NCI-H2227 (cell line): ENCODE measurements at regions not wholly inside any gene's neighbourhood (a gene's known extent, or its start where the extent isn't known, plus 50 kb on each side); places are given as distances from the start of the nearest gene placed in this dataset.
"Not testable (repeated sequence)": the region's sequence is repeated elsewhere in the genome, so short reads cannot be mapped to it uniquely, and the experiment has no call there.

Source experiments
- DNase-seq: peaks from one replicate; lab custom pipeline; 2025; ENCODE audit not compliant: unreplicated experiment; lab: John Stamatoyannopoulos, UW

DNA sequence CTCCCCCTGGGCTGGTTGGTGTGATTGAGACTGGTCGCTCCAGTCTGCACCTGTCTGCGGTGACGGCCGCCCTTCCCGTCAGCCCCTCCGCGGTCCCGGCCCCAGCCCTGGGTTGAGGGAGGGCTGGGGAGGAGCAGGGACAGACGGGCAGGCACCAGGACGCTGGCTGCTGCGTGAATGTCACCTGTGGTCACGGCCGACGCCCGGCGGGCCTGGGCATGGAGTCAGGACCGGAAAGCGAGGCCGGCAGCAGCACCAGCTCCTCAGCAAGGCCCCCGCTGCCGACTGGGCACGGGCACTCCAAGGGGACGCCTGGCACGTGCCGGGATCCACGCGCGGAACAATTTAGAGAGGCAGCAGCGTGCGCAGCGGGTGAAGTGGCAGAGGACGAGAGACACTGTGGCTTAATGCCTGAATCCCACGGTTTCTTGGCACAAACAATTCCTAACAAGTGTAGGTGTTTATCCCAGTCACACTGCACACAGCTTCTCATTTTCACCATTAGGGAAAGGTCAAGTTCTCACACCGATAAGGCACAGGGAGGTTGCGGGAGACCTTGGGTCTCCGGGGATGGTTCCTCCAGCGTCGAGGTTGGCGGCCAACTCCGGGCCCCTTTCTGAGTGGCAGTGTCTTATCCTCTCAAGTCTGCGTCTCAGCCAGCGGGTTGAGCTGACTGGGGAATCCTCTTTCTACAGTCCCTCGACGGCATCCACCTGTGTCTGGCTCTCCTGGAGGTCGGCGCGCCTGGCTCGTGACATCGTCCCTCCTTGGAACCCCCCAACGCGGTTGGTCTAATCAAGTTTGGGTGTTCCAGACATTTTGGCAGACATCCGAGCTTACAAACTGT, 66.4 kb upstream of the ADGRA1 start:
- no peak for DNase-seq

DNA sequence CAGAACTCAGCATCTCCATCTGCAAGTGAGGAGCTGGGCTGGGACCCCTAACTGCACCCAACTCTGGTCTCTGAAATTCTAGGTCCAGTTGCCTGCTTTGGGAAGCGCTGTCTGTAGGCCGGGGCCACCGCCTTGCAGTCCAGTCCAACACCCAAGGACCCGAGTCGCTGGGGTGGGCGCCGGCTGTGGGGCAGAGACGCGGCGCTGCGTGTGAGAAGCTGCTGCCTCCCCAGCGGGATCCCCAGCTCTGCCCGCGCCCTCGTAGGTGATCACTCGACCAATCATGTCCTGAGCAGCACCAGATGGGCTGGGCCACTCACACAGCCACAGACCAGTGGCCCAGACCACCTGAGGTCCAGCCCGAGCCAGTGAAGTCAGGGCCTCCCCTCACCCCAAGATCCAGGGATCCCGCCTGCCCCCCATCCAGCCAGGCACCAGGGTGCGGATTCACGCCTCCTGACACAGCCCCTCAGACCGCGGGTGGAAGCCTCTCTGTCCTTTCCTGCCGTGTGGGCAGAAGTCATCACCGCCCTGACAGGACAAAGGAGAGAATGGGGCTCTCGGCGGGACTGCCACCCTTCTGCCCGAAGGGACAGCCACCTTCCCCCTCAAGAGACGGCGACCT, 67.4 kb upstream of the ADGRA1 start:
- no peak for DNase-seq

DNA sequence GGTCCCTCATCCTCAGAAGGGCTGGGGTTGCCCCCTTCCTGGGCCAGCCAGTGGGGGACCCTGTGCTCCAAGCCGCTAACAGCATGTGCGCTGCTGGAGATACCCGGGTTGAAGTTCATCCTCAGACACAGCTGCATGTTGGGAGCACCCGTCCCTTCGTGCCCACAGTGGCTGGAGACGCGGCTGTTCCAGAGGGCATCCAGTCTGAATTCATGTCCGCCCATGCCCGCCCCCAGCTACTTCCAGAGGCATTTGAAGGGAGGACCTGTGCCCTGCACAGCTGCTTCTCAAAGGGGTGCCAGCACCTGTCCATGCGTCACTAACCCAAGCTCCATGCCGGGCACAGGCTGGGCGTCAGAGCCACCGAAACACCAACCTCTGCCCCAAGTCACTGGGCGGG, 68.1 kb upstream of the ADGRA1 start:
- no peak for DNase-seq

GRCh38 chr10:133019191-133019590, 68.5 kb upstream of the ADGRA1 start:
- DNase-seq: no peak

- no peak for DNase-seq
Measured at GRCh38 chr10:133018491-133018890, 69.2 kb upstream of the ADGRA1 start.

DNA sequence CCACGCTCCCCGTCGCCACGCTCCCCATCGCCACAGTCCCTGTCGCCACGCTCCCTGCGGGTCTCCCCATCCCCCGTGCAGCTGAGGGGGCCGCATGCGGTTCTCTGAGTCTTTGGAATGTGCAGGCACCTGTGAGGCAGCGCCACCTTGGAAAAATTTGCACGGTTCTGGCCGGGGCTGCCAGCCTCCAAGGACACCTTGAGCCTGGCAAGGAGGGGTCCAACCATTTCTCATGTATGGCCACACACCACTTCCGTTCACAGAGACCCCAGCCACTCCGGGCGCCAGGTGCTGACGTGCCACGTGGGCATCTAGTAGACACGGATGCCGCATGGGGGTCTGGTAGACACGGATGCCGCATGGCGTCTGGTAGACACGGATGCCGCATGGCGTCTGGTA, 70.5 kb upstream of the ADGRA1 start:
- no peak for DNase-seq

DNA sequence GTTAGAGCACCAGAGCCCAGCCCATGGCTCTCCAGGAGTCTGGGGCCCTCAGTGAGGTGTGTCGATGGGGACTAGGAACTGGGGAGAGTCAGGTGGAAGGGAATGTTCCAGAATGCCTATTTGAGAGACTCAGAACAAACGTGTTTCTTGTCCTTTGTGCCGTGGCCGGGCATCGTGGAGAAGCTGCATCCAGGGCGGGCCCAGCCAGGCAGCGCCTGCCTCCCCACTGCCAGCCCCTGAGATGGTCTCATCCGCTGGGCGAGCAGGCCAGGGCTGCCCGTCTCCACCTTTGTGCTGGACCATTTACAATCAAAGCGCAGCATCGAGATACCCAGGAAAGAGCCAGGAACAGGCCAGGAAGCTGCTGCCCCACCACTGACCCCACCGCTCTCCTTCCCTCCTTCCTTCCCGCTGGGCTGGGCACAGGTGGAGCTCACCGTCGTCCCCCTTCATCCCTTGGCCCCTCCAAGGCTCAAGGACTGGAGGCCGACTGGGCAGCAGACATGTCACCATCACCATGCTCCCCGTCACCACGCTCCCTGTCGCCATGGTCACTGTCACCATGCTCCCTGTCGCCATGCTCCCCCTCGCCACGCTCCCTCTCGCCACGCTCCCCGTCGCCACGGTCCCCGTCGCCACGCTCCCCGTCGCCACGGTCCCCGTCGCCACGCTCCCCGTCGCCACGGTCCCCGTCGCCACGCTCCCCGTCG, 71.1 kb upstream of the ADGRA1 start:
- DNase-seq: no peak

GRCh38 chr10:133015816-133016462, 71.8 kb upstream of the ADGRA1 start:
- DNase-seq: no peak

DNA sequence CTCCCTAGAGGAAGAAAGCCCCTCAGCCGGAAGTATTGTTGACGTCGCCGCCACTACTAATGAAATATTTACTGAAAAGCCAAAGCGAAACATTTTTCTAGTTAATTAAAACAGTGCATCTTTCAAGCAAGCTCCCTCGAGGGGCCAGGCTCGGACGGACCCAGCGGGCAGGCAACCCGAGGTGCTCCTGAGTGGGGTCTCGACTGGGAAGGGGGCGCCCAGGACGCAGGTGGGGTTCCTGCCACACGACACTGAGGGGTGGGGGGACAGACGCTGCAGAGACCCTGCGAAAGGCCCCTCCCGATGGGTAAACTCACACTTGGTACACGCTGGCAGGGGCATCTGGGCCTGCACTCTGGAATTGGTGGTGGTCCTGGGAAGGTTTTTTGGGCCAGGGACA, 72.4 kb upstream of the ADGRA1 start:
- DNase-seq: no peak

- DNase-seq: no peak
Measured at GRCh38 chr10:133014416-133015210, 72.2 kb upstream of the CFAP46 start.

DNA sequence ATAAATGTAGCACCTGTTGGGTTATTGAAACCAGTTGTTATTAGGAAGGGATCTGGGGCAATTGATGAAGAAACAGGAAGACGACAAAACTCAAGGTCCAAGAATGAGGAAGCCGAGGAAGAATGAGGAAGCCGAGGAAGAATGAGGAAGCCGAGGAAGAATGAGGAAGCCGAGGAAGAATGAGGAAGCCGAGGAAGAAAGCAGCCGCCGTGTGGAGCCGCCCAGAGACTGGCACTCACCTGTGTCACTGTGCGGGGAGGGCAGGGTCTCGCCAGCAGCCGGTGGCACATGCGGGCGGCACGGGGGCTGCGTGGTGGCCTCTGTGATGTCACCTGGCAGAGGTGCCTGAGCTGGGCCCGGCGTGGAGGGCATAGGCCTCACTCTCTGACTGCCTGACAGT, 71.1 kb upstream of the CFAP46 start:
- no peak for DNase-seq

DNA sequence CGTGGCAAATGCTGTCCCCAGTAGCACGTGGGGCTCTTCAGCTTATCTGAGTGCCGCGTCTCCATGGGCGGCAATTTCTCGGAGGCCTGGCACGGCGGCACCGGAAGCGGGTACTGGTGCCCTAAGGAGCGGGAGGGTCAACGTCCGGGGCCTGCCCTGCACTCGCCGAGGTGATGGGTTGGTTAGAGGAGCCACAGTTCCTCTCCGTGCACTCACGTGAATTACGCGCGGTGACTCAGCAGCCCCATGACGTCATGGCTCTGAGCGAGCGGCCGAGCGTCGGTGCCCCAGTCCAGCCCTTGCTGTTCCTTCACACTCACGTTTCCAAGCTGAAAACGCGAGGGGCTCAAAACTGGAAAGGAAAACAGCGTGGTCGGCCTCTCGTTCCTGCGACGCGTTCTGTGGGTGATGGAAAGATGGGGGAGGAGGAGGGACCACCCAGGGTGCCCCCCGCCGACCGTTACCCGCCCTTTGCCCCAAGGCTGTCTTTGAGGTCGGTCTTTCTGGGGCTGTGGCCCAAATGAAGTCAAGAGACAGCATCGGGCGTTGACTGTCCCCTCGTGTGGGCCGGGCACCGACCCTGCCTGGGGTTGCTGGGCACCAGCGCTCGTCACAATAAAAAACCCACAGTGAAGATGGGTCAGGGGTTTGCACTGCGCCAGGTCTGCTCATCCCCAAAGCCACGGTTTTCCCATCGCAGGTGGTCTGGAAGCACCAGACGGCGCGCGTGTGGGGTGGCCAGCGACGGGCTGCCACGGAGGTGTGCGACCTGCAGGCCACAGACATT, 70.4 kb upstream of the CFAP46 start:
- DNase-seq: no peak

GRCh38 chr10:133011882-133012281, 69.5 kb upstream of the CFAP46 start:
- no peak for DNase-seq

DNA sequence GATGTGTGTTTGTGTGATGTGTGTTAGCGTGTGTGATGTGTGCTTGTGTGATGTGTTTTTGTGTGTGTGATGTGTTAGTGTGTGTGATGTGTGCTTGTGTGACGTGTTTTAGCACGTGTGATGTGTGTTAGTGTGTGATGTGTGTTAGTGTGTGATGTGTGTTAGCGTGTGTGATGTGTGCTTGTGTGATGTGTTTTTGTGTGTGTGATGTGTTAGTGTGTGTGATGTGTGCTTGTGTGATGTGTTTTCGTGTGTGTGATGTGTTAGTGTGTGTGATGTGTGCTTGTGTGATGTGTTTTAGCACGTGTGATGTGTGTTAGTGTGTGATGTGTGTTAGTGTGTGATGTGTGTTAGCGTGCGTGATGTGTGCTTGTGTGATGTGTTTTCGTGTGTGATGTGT, 69.0 kb upstream of the CFAP46 start:
- not testable (repeated sequence) for DNase-seq

DNA sequence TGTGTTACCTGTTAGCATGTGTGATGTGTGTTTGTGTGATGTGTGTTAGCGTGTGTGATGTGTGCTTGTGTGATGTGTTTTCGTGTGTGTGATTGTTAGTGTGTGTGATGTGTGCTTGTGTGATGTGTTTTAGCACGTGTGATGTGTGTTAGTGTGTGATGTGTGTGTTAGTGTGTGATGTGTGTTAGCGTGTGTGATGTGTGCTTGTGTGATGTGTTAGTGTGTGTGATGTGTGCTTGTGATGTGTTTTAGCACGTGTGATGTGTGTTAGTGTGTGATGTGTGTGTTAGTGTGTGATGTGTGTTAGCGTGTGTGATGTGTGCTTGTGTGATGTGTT, 68.4 kb upstream of the CFAP46 start:
- DNase-seq: not testable (repeated sequence)

DNA sequence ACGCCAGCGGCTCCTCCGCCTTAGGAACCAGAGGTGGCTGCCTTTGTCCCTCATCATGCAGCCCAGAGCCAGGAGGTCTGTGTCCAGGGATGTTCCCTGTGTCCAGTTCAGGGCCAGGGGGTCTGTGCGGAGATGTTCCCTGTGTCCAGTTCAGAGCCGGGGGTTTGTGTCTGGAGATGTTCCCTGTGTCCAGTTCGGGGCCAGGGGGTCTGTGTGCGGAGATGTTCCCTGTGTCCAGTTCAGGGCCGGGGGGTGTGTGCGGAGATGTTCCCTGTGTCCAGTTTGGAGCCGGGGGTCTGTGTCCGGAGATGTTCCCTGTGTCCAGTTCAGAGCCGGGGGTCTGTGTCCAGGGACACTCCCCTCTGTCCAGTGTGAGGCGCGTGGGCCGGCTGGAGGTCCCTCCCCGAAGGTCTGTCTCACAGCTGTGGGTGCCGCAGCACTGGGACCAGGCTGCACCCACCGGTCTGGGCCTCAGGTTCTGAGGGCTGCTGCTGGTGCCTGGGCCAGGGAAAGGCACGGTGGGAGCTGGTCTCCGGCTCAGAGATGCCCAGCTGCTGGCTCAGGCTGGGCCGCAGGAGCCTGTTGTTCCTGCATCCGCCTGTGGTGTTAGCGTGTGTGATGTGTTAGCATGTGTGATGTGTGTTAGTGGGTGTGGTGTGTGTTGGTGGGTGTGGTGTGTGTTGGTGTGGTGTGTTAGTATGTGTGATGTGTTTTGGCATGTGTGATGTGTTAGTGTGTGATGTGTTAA, 67.9 kb upstream of the CFAP46 start:
- no peak for DNase-seq

GRCh38 chr10:133009218-133009950, 67.0 kb upstream of the CFAP46 start:
- no peak for DNase-seq

DNA sequence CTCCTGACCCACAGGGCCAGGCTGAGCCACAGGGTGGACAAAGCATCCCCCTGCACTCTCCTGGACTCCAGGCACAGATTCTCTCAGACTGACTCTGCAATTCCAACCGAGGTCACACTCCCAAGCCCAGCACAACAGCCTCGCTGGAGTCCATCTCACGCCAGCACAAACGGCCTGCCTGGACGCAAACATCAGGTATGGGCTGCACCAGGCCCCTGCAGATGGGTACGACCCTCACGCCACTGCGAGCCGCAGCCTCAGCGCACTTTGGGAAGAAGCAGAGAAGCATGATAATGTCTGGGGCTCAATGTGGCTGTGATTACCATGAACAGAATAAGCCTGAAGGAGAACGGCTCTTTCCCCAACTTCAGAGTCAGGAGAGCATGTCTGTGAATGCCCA, 66.4 kb upstream of the CFAP46 start:
- DNase-seq: no peak

DNA sequence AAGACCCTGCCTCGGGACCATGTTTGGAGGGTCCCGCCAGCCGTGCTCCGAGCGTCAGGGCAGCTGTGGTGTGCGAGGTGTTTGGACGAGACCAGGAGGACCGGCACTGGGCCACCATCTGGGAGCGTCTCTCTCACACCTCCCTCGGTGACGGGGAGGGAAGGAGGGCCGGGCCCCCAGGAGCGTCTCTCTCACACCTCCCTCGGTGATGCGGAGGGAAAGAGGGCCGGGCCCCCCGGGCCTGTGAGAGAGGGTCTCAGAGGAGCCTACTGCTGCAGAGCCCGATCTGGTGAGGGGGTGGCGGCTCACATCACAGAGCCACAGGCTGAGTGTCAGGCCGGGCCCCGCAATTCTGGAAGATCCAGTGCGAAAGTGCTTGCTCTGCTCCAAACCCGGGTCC, 65.8 kb upstream of the CFAP46 start:
- no peak for DNase-seq
